Hepatocyte (in vitro differentiated cells): ENCODE measurements at regions not wholly inside any gene's neighbourhood (a gene's known extent, or its start where the extent isn't known, plus 50 kb on each side); places are given as distances from the start of the nearest gene placed in this dataset.

Source experiments
- CTCF ChIP-seq: fragments of 200-600 bp; sonication (generic); IDR thresholded peaks from 2 replicates; pipeline ENCODE4 v1.5.1; 2016; ENCODE audit warnings: antibody characterized with exemption, mild to moderate bottlenecking; ENCODE audit not compliant: poor library complexity
- EZH2 ChIP-seq: fragments of 200-600 bp; sonication (generic); IDR thresholded peaks from 2 replicates; pipeline ENCODE4 v1.6.1; 2016; ENCODE audit warnings: antibody characterized with exemption, mild to moderate bottlenecking, borderline replicate concordance
- EZH2phosphoT487 ChIP-seq: fragments of 200-600 bp; sonication (generic); IDR thresholded peaks from one replicate; pipeline ENCODE4 v1.6.1; 2018; ENCODE audit warnings: antibody characterized with exemption, mild to moderate bottlenecking, low read depth, moderate library complexity; ENCODE audit not compliant: unreplicated experiment, severe bottlenecking

- no peak for TF ChIP-seq CTCF
- TF ChIP-seq EZH2, result no peak
- no peak for TF ChIP-seq EZH2phosphoT487
Measured at GRCh38 chr12:95358111-95359083, 115.6 kb upstream of the METAP2 start.
